Smooth muscle cell (in vitro differentiated cells): ENCODE measurements at regions not wholly inside any gene's neighbourhood (a gene's known extent, or its start where the extent isn't known, plus 50 kb on each side); places are given as distances from the start of the nearest gene placed in this dataset.

Source experiments
- DNase-seq: peaks from one replicate; lab custom pipeline; 2025; ENCODE audit not compliant: unreplicated experiment; lab: John Stamatoyannopoulos, UW
- H2AFZ ChIP-seq: fragments of 200-600 bp; sonication (generic); 2 replicates; pipeline ENCODE4 v1.6.0; 2016; ENCODE audit warnings: antibody characterized with exemption, low read depth, mild to moderate bottlenecking
- H3F3A ChIP-seq: fragments of 200-600 bp; sonication (generic); 2 replicates; pipeline ENCODE4 v1.6.0; 2017; ENCODE audit warnings: antibody characterized with exemption, low read depth
- H3K27ac ChIP-seq: fragments of 200-600 bp; sonication (generic); 2 replicates; pipeline ENCODE4 v1.5.1; 2016; ENCODE audit warnings: low read depth, mild to moderate bottlenecking
- H3K27me3 ChIP-seq: fragments of 200-600 bp; sonication (generic); 2 replicates; pipeline ENCODE4 v1.6.1; 2016; ENCODE audit warnings: low read depth, mild to moderate bottlenecking
- H3K36me3 ChIP-seq: fragments of 200-600 bp; sonication (generic); 2 replicates; pipeline ENCODE4 v1.5.1; 2016; ENCODE audit warnings: low read depth
- H3K4me1 ChIP-seq: fragments of 200-600 bp; sonication (generic); 2 replicates; pipeline ENCODE4 v1.5.1; 2016; ENCODE audit warnings: low read depth
- H3K4me2 ChIP-seq: fragments of 200-600 bp; sonication (generic); 2 replicates; pipeline ENCODE4 v1.6.0; 2016; ENCODE audit warnings: mild to moderate bottlenecking
- H3K4me3 ChIP-seq: fragments of 200-600 bp; sonication (generic); 2 replicates; pipeline ENCODE4 v1.5.1; 2016; ENCODE audit warnings: mild to moderate bottlenecking
- H3K79me2 ChIP-seq: fragments of 200-600 bp; sonication (generic); 2 replicates; pipeline ENCODE4 v1.6.0; 2016; ENCODE audit warnings: low read depth, mild to moderate bottlenecking
- H3K9ac ChIP-seq: fragments of 200-600 bp; sonication (generic); 2 replicates; pipeline ENCODE4 v1.6.0; 2016; ENCODE audit warnings: low read depth
- H3K9me3 ChIP-seq: fragments of 200-600 bp; sonication (generic); replicated peaks from 2 replicates; pipeline ENCODE4 v1.5.1; 2016; ENCODE audit warnings: low read depth
- H4K20me1 ChIP-seq: fragments of 200-600 bp; sonication (generic); 2 replicates; pipeline ENCODE4 v1.6.0; 2016; ENCODE audit warnings: low read depth
- WGBS: methylation state at CpG from one replicate; pipeline ENCODE4 v1.1.7; 2016; ENCODE audit warnings: low lambda C conversion rate; 5-methylcytosine and 5-hydroxymethylcytosine counted together
- TF ChIP-seq, protein P1 (sequence below): fragments of 200-600 bp; sonication (generic); IDR thresholded peaks from 2 replicates; pipeline ENCODE4 v1.5.1; 2017; ENCODE audit warnings: borderline replicate concordance, mild to moderate bottlenecking, antibody characterized with exemption; ENCODE audit not compliant: insufficient read depth, poor library complexity, severe bottlenecking

DNA sequence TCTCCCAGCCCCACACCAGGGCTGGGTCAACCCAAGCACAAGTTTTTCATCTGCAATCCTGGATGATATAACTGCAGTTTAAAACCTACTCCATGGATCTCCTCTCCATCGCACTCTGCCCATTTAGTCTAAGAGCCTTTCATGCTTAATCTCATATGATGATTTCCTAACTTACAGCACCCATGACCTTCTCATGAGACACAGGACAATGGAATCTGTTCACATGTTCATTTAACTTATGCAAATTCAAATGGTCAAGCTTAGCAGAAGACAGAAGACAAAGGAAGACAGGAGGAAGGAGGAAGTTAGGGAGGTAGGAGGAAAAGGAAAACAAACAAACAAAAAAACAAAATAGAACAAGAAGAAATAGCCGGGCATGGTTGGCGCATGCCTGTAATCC, 64.6 kb upstream of the PNMA1 start:
- H3F3A ChIP-seq: peaks cover 3% of the 10 kb centered on the region
- 97% methylated on average over 3 of the region's 3 CpGs for WGBS
- H3K27ac ChIP-seq: no peak overlapping the region
- DNase-seq: no peak
- H3K9ac ChIP-seq: no peak overlapping the region
- TF ChIP-seq, protein P1, sequence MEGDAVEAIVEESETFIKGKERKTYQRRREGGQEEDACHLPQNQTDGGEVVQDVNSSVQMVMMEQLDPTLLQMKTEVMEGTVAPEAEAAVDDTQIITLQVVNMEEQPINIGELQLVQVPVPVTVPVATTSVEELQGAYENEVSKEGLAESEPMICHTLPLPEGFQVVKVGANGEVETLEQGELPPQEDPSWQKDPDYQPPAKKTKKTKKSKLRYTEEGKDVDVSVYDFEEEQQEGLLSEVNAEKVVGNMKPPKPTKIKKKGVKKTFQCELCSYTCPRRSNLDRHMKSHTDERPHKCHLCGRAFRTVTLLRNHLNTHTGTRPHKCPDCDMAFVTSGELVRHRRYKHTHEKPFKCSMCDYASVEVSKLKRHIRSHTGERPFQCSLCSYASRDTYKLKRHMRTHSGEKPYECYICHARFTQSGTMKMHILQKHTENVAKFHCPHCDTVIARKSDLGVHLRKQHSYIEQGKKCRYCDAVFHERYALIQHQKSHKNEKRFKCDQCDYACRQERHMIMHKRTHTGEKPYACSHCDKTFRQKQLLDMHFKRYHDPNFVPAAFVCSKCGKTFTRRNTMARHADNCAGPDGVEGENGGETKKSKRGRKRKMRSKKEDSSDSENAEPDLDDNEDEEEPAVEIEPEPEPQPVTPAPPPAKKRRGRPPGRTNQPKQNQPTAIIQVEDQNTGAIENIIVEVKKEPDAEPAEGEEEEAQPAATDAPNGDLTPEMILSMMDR: no peak
- H3K4me1 ChIP-seq: peaks cover 9% of the 10 kb centered on the region
- no peak overlapping the region for H3K4me3 ChIP-seq
- peaks cover 93% of the 10 kb centered on the region for H4K20me1 ChIP-seq
- H3K79me2 ChIP-seq: peaks cover 94% of the 10 kb centered on the region
- no peak overlapping the region for H3K4me2 ChIP-seq
- no peaks in the 10 kb centered on the region for H3K27me3 ChIP-seq
- no peak overlapping the region for H2AFZ ChIP-seq
- H3K9me3 ChIP-seq: no peaks in the 10 kb centered on the region
- no peaks in the 10 kb centered on the region for H3K36me3 ChIP-seq

DNA sequence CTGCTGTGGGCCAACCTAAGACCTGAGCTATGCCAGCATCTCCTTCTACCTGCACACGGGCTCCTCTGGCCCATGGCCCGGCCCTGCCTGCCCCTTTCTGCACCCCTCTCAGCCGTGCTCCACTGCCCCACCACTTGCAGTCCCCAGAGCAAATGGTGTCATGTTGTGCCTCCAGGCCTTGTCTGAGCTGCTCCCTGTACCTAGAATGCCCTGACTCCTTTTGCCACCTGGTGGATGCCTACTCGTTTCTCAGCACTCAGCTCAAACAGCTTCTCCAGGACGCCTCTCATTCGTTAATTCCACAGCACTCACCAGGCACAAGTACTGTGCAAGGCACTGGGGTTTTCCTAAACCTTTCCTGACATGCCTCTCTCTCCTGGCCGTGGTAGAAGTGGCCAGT, 63.2 kb upstream of the PNMA1 start:
- DNase-seq: no peak
- Histone ChIP-seq H3K36me3 (no peaks in the 10 kb centered on the region), H3K4me2 (no peak overlapping the region), H3K4me1 (peaks cover 1% of the 10 kb centered on the region), H3K9ac (no peak overlapping the region), H3K9me3 (no peaks in the 10 kb centered on the region), H2AFZ (no peak overlapping the region), H4K20me1 (peaks cover 93% of the 10 kb centered on the region), H3K4me3 (no peak overlapping the region), H3K27ac (no peak overlapping the region), H3F3A (peaks cover 1% of the 10 kb centered on the region), H3K27me3 (no peaks in the 10 kb centered on the region), H3K79me2 (peaks cover 93% of the 10 kb centered on the region)
- TF ChIP-seq, protein P1: no peak
- 78% methylated on average over 7 of the region's 7 CpGs for WGBS

GRCh38 chr14:73776194-73776537, 62.0 kb upstream of the PNMA1 start:
- Histone ChIP-seq H3K79me2 (peaks cover 87% of the 10 kb centered on the region), H3K4me3 (no peak overlapping the region), H3K27ac (peak overlapping the region; percentile 33), H3K27me3 (no peaks in the 10 kb centered on the region), H3K9me3 (no peaks in the 10 kb centered on the region), H3K9ac (no peak overlapping the region), H4K20me1 (peaks cover 93% of the 10 kb centered on the region), H3K4me2 (no peak overlapping the region), H2AFZ (no peak overlapping the region), H3K4me1 (peaks cover 11% of the 10 kb centered on the region), H3F3A (peaks cover 10% of the 10 kb centered on the region), H3K36me3 (no peaks in the 10 kb centered on the region)
- WGBS: 64% methylated on average over 3 of the region's 3 CpGs
- no peak for DNase-seq
- TF ChIP-seq, protein P1: no peak

GRCh38 chr14:73775339-73776193, 61.4 kb upstream of the PNMA1 start:
- H3F3A ChIP-seq: peaks cover 10% of the 10 kb centered on the region
- TF ChIP-seq, protein P1: no peak
- no peak overlapping the region for H3K4me2 ChIP-seq
- H3K36me3 ChIP-seq: no peaks in the 10 kb centered on the region
- H3K9me3 ChIP-seq: no peaks in the 10 kb centered on the region
- WGBS: 85% methylated on average over 10 of the region's 10 CpGs
- DNase-seq: no peak
- H3K9ac ChIP-seq: no peak overlapping the region
- H3K27me3 ChIP-seq: no peaks in the 10 kb centered on the region
- peaks cover 11% of the 10 kb centered on the region for H3K4me1 ChIP-seq
- no peak overlapping the region for H2AFZ ChIP-seq
- H3K27ac ChIP-seq: peak overlapping the region; percentile 33
- no peak overlapping the region for H3K4me3 ChIP-seq
- H4K20me1 ChIP-seq: peaks cover 94% of the 10 kb centered on the region
- peaks cover 87% of the 10 kb centered on the region for H3K79me2 ChIP-seq
